Activated CD4-positive, alpha-beta T cell treated with anti-CD3 and anti-CD28 coated beads for 36 hours (primary cell): ENCODE measurements at regions not wholly inside any gene's neighbourhood (a gene's known extent, or its start where the extent isn't known, plus 50 kb on each side); places are given as distances from the start of the nearest gene placed in this dataset.

ENCODE experiments used
- ATAC-seq: fragments of 200-7000 bp; cut with Tn5 transposase; one replicate; pipeline ENCODE4 v1.10.0; 2021; ENCODE audit warnings: mild to moderate bottlenecking, moderate library complexity
- CTCF ChIA-PET: fragments of 350-600 bp; sonication (Branson Sonifier 250); formaldehyde crosslinking; loops from one replicate; lab custom pipeline; 2021; ENCODE audit warnings: antibody characterized with exemption; lab: Charles Lee
- POLR2A ChIA-PET: fragments of 350-600 bp; sonication (Branson Sonifier 250); formaldehyde crosslinking; loops from one replicate; lab custom pipeline; 2021; ENCODE audit warnings: antibody characterized with exemption, inconsistent platforms; lab: Charles Lee
- DNase-seq: peaks from one replicate; pipeline ENCODE4 v3.0.0-alpha.2; 2020
- H3K27ac Mint-ChIP-seq: one replicate; pipeline ENCODE4 v1.8.0; 2021; ENCODE audit warnings: mixed read lengths
- H3K27me3 Mint-ChIP-seq: one replicate; pipeline ENCODE4 v1.8.0; 2021; ENCODE audit warnings: mixed read lengths
- H3K36me3 Mint-ChIP-seq: one replicate; pipeline ENCODE4 v1.8.0; 2021; ENCODE audit warnings: low read depth, mixed read lengths
- H3K4me1 Mint-ChIP-seq: one replicate; pipeline ENCODE4 v1.8.0; 2021; ENCODE audit warnings: mixed read lengths
- H3K4me3 Mint-ChIP-seq: one replicate; pipeline ENCODE4 v1.8.0; 2021; ENCODE audit warnings: mild to moderate bottlenecking, moderate library complexity, mixed read lengths
- H3K9me3 Mint-ChIP-seq: one replicate; pipeline ENCODE4 v1.8.0; 2021; ENCODE audit warnings: low read depth, mixed read lengths
- intact Hi-C, 2 experiments: fragments of 100-400 bp; cut with DNase I in 1 of 2; cut with micrococcal nuclease in 1 of 2; formaldehyde crosslinking; loops; one replicate each; pipeline versions ENCODE4 v1.14.2 to v1.15.1; 2022 to 2024; cut with DNase I, micrococcal nuclease

GRCh38 chr7:47049234-47049774, 532.6 kb downstream of the TNS3 start:
- ChIA-PET CTCF (no interaction called here), POLR2A (no interaction called here)
- Mint-ChIP-seq H3K4me1 (no peaks in the 10 kb centered on the region), H3K27me3 (peaks cover 9% of the 10 kb centered on the region), H3K36me3 (no peaks in the 10 kb centered on the region), H3K4me3 (no peak overlapping the region), H3K27ac (no peak overlapping the region), H3K9me3 (peaks cover 2% of the 10 kb centered on the region)
- intact Hi-C loops, result no loop called here
- no peak for DNase-seq
- ATAC-seq, result no peak

- Mint-ChIP-seq H3K27me3 (peaks cover 2% of the 10 kb centered on the region), H3K9me3 (peaks cover 2% of the 10 kb centered on the region), H3K4me1 (no peaks in the 10 kb centered on the region), H3K4me3 (no peak overlapping the region), H3K36me3 (no peaks in the 10 kb centered on the region), H3K27ac (no peak overlapping the region)
- ATAC-seq (no peak), DNase-seq (no peak)
- POLR2A ChIA-PET, result interaction anchor here (0.6 kb wide), 1 partner anchor 263 kb away, joined by 3 read pairs; no protein-coding TSS in a partner anchor
- CTCF ChIA-PET, result interaction anchor here (0.7 to 1.0 kb wide), 2 partner anchors 30 to 912 kb away, joined by 4 read pairs; no protein-coding TSS in a partner anchor
- intact Hi-C loops, result no loop called here
Measured at GRCh38 chr7:47047384-47047783, 534.5 kb downstream of the TNS3 start.

GRCh38 chr7:47046949-47047348, 535.0 kb downstream of the TNS3 start:
- Mint-ChIP-seq H3K27ac (no peak overlapping the region), H3K4me3 (no peak overlapping the region), H3K36me3 (no peaks in the 10 kb centered on the region), H3K4me1 (no peaks in the 10 kb centered on the region), H3K9me3 (peaks cover 2% of the 10 kb centered on the region), H3K27me3 (peaks cover 2% of the 10 kb centered on the region)
- DNase-seq (no peak), ATAC-seq (no peak)
- ChIA-PET POLR2A (interaction anchor here (0.6 kb wide), 1 partner anchor 263 kb away, joined by 3 read pairs; no protein-coding TSS in a partner anchor), CTCF (interaction anchor here (0.7 kb wide), 1 partner anchor 30 kb away, joined by 4 read pairs; no protein-coding TSS in a partner anchor)
- intact Hi-C loops, result no loop called here

GRCh38 chr7:47045207-47046051, 536.5 kb downstream of the TNS3 start:
- Mint-ChIP-seq H3K27me3 (no peaks in the 10 kb centered on the region), H3K9me3 (peaks cover 2% of the 10 kb centered on the region), H3K4me1 (no peaks in the 10 kb centered on the region), H3K36me3 (no peaks in the 10 kb centered on the region), H3K27ac (no peak overlapping the region), H3K4me3 (no peak overlapping the region)
- intact Hi-C loops, result no loop called here
- no peak for ATAC-seq
- CTCF ChIA-PET, result no interaction called here
- no peak for DNase-seq
- POLR2A ChIA-PET, result no interaction called here

- peaks cover 2% of the 10 kb centered on the region for H3K9me3 Mint-ChIP-seq
- no peaks in the 10 kb centered on the region for H3K27me3 Mint-ChIP-seq
- H3K4me3 Mint-ChIP-seq, result no peak overlapping the region
- no peaks in the 10 kb centered on the region for H3K4me1 Mint-ChIP-seq
- ChIA-PET CTCF (no interaction called here), POLR2A (no interaction called here)
- no peaks in the 10 kb centered on the region for H3K36me3 Mint-ChIP-seq
- intact Hi-C loops, result no loop called here
- H3K27ac Mint-ChIP-seq, result no peak overlapping the region
- DNase-seq, result no peak
- ATAC-seq, result no peak
Measured at GRCh38 chr7:47044625-47045024, 537.3 kb downstream of the TNS3 start.

GRCh38 chr7:47043304-47043703, 538.6 kb downstream of the TNS3 start:
- no peak overlapping the region for H3K27ac Mint-ChIP-seq

GRCh38 chr7:47042669-47043068, 539.2 kb downstream of the TNS3 start:
- intact Hi-C loops, result no loop called here
- Mint-ChIP-seq H3K4me1 (no peaks in the 10 kb centered on the region), H3K27ac (no peak overlapping the region), H3K36me3 (no peaks in the 10 kb centered on the region), H3K4me3 (no peak overlapping the region), H3K27me3 (no peaks in the 10 kb centered on the region), H3K9me3 (no peaks in the 10 kb centered on the region)
- DNase-seq, result no peak
- ChIA-PET CTCF (interaction anchor here (1.1 kb wide), 1 partner anchor 211 kb away, joined by 4 read pairs; no protein-coding TSS in a partner anchor), POLR2A (no interaction called here)
- no peak for ATAC-seq

More at GRCh38 chr7:47043304-47043703, 538.6 kb downstream of the TNS3 start:
- H3K27me3 Mint-ChIP-seq, result no peaks in the 10 kb centered on the region
- H3K9me3 Mint-ChIP-seq, result no peaks in the 10 kb centered on the region
- no peak for DNase-seq
- ATAC-seq, result no peak
- CTCF ChIA-PET, result interaction anchor here (1.1 kb wide), 1 partner anchor 211 kb away, joined by 4 read pairs; no protein-coding TSS in a partner anchor
- no peak overlapping the region for H3K4me3 Mint-ChIP-seq
- intact Hi-C loops, result no loop called here
- H3K4me1 Mint-ChIP-seq, result no peaks in the 10 kb centered on the region
- no peaks in the 10 kb centered on the region for H3K36me3 Mint-ChIP-seq
- POLR2A ChIA-PET, result no interaction called here

GRCh38 chr7:47040795-47041347, 541.0 kb downstream of the TNS3 start:
- Mint-ChIP-seq H3K4me3 (no peak overlapping the region), H3K36me3 (no peaks in the 10 kb centered on the region)
- ATAC-seq, result no peak

GRCh38 chr7:47039904-47040303, 542.0 kb downstream of the TNS3 start:
- ChIA-PET CTCF (no interaction called here), POLR2A (no interaction called here)
- DNase-seq (no peak), ATAC-seq (no peak)
- Mint-ChIP-seq H3K27ac (no peak overlapping the region), H3K4me3 (no peak overlapping the region), H3K27me3 (no peaks in the 10 kb centered on the region), H3K36me3 (no peaks in the 10 kb centered on the region), H3K4me1 (no peaks in the 10 kb centered on the region), H3K9me3 (no peaks in the 10 kb centered on the region)
- intact Hi-C loops, result no loop called here

More at GRCh38 chr7:47040795-47041347, 541.0 kb downstream of the TNS3 start:
- H3K4me1 Mint-ChIP-seq, result no peaks in the 10 kb centered on the region
- intact Hi-C loops, result no loop called here
- H3K27ac Mint-ChIP-seq, result no peak overlapping the region
- CTCF ChIA-PET, result no interaction called here
- no peak for DNase-seq
- no peaks in the 10 kb centered on the region for H3K9me3 Mint-ChIP-seq
- no peaks in the 10 kb centered on the region for H3K27me3 Mint-ChIP-seq
- POLR2A ChIA-PET, result no interaction called here

- intact Hi-C loops, result no loop called here
- ATAC-seq, result no peak
- Mint-ChIP-seq H3K36me3 (no peaks in the 10 kb centered on the region), H3K4me3 (no peak overlapping the region), H3K9me3 (no peaks in the 10 kb centered on the region), H3K27ac (no peak overlapping the region), H3K4me1 (no peaks in the 10 kb centered on the region), H3K27me3 (no peaks in the 10 kb centered on the region)
- ChIA-PET CTCF (no interaction called here), POLR2A (no interaction called here)
- DNase-seq, result no peak
Measured at GRCh38 chr7:47039089-47039648, 542.7 kb downstream of the TNS3 start.

GRCh38 chr7:47038621-47039020, 543.3 kb downstream of the TNS3 start:
- Mint-ChIP-seq H3K4me1 (no peaks in the 10 kb centered on the region), H3K27me3 (no peaks in the 10 kb centered on the region), H3K36me3 (no peaks in the 10 kb centered on the region), H3K27ac (no peak overlapping the region), H3K4me3 (no peak overlapping the region), H3K9me3 (no peaks in the 10 kb centered on the region)
- CTCF ChIA-PET, result no interaction called here
- intact Hi-C loops, result no loop called here
- ATAC-seq (no peak), DNase-seq (no peak)
- POLR2A ChIA-PET, result no interaction called here
